ENCODE measurements at regions not wholly inside any gene's neighbourhood (a gene's known extent, or its start where the extent isn't known, plus 50 kb on each side); places are given as distances from the start of the nearest gene placed in this dataset.
A peak's percentile ranks its signal among the peaks of the same experiment; 100 is the strongest.
"Not testable (repeated sequence)": the region's sequence is repeated elsewhere in the genome, so short reads cannot be mapped to it uniquely, and the experiment has no call there.

GRCh38 chr1:55304229-55304740 is 89.1 kb upstream of the USP24 start:
- DNase-seq, result no peak

DNA sequence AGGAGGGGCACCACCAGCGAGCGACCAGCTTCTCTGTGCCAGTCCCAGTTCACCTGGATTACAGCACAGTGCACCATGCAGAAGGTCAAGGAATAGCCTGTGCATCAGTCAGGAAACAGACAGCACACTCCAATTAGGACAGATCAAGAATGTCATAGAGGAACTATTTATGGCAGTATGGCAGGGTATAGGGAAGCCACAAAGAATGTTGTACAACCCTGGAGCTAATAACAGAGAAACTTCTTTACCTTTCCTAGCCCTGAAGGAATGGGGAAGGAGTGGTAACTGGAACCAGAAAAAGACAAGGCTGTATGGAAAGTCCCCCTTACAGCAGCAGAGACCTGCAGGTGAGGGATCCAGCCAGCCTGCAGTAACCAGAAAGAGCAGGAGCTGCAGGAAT is 87.8 kb upstream of the USP24 start:
- no peak for DNase-seq

DNA sequence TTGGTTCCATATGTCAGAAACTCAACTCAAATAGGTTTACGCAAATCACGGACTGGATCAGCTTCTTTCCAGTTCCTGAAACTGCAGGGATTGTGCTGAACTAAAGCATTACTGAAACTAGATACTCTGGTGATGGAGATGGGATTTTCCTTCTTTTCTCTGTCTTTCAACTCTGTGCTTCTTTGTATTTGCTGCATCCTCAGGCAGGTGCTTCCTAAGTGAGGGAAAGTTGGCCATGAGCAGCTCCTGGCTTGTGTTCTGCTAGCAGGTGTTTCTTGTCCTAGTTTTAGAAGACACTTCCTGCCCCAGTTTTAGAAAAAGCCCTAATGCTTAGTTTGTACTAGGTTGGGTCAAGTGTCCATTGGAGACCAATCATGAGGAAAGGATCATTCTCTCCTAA is 86.7 kb upstream of the USP24 start:
- DNase-seq, result no peak

GRCh38 chr1:55300975-55301374 is 85.8 kb upstream of the USP24 start:
- no peak for DNase-seq

- DNase-seq, result no peak
Observed at GRCh38 chr1:55298167-55298894, 83.2 kb upstream of the USP24 start.

DNA sequence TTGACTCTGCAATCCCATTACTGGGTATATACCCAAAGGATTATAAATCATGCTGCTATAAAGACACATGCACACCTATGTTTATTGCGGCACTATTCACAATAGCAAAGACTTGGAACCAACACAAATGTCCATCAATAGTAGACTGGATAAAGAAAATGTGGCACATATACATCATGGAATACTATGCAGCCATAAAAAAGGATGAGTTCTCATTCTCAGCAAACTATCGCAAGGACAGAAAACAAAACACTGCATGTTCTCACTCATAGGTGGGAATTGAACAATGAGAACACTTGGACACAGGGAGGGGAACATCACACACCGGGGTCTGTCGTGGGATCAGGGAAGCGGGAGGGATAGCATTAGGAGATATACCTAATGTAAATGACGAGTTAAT is 81.1 kb upstream of the USP24 start:
- not testable (repeated sequence) for DNase-seq

DNA sequence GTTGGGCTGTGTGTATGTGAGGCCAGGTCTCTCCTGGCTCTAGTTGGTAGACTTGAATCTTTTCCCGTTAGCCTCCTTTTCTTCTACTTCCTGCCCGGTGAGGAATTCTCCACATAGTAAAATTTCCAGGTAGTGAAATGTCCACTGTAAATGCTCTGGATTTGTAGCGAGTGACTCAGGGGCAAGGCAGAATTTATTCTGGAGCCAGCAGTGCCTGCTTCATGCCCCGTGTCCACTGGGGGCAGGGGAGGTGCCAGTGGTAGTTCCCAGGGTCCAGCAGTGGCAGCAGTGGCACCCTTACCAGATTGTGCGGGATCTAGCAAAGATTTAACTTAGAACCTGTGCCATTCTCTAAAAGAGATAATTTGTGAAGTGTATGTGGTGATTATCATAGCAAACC is 74.5 kb upstream of the USP24 start:
- no peak for DNase-seq

GRCh38 chr1:55289042-55289441 is 73.9 kb upstream of the USP24 start:
- DNase-seq, result no peak

GRCh38 chr1:55288245-55288644 is 73.1 kb upstream of the USP24 start:
- no peak for DNase-seq

DNA sequence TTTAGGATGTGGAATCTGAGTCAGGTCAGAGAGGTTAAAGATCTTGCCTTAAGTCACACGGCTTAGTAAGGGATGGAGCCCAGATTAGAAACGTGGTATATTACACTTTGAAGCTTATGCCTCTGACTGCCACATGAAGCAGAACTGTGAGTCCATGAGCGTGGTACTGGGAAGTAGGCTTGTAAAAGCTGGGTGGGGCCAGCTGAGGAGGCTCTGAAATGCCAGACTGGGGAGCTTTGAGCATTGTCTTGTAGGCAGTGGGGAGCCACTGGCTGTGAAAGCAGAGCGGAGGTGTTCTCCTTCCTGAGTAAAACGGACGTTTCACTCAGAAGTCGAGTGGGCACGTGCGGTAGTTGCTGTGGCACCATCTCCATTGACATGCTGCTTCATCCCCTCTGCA is 72.6 kb upstream of the USP24 start:
- DNase-seq, result no peak

- DNase-seq, result no peak
Observed at GRCh38 chr1:55286856-55287602, 71.9 kb upstream of the USP24 start.

DNA sequence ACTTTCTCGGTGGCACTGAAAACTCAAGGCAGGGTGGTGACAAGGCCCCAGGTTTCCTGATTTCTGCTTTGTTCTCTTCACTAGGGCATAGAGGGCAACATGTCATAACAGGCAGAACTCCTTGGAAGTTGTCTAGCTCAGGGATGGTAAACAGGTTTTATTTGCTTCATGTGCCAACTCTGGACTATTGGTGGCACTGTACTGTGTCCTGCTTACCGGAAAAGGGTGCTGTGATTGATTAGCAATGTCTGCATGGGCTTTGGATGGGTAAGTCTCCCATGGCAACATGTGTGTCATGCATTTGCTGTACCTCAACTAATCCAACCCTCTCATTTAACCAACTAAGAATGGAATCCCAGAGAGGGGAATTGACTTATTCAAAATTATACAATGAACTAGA is 70.7 kb upstream of the USP24 start:
- DNase-seq, result no peak

DNA sequence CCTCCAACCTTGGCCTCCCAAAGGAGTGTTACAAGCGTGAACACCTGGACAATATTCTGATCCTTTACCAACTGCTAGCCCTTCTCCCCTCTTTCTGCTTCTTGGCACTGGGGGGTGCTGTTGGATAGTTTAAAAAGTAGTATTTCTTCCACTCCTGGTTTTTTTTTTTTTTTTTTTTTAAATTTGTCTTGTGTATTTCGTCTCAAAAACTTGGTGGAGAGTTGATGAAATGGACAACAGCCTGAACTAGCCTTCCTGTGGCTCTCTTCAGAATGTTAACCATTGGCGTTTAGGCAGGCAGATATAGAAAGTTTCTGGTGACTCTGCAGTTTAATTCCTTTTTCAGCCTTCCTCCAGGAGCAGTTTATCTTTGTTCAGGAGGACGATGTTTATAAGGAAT is 69.7 kb upstream of the USP24 start:
- peak; percentile 7 for DNase-seq

DNA sequence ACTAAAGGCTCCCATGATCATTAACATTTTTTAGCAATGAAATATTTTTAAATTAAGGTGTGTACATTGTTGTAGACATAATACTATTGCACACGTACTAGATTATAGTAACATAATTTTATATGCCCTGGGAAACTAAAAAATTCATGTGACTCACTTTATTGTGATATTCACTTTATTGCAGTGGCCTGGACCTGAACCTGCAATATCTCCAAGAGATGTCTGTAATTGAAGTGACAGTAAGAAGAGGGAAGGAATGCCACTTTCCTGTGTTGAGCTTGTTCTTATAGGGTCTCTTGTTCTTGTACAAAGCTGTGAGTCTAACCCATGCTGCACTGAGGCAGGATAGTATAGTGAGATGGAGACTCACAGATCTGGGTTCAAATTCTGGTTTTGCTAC is 66.9 kb upstream of the USP24 start:
- DNase-seq, result no peak

DNA sequence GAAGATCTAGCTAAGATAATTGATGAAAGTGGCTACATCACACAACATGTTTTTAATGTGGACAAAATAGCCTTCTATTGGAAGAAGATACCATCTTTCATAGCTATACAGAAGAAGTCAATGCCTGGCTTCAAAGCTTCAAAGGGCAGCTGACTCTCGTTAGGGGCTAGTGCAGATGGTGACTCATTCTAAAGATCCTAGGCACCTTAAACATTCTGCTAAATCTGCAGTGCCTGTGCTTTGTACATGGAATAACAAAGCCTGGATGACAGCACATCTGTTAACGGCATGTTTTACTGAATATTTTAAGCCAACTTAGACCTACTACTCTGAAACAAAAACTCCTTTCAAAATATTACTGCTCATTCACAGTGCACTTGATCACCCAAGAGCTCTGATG is 65.6 kb upstream of the USP24 start:
- DNase-seq, result no peak

- no peak for DNase-seq
Observed at GRCh38 chr1:55279627-55280026, 64.5 kb upstream of the USP24 start.

DNA sequence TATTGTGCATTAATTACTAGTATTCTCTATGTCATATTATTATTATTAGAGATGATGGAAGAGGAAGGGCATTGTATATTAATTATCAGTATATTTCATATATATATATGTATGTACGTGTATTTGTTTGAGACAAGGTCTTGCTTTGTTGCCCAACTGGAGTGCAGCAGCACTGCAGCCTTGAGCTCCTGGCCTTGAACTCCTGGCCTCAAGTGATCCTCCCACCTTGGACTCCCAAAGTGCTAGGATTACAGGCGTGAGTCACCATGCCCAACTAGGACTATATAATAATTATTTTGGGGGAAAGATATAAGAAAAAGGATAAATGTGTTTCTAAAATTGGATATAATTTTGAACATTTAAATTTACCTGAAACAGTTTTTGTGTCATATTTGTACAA is 63.2 kb upstream of the USP24 start:
- no peak for DNase-seq

DNA sequence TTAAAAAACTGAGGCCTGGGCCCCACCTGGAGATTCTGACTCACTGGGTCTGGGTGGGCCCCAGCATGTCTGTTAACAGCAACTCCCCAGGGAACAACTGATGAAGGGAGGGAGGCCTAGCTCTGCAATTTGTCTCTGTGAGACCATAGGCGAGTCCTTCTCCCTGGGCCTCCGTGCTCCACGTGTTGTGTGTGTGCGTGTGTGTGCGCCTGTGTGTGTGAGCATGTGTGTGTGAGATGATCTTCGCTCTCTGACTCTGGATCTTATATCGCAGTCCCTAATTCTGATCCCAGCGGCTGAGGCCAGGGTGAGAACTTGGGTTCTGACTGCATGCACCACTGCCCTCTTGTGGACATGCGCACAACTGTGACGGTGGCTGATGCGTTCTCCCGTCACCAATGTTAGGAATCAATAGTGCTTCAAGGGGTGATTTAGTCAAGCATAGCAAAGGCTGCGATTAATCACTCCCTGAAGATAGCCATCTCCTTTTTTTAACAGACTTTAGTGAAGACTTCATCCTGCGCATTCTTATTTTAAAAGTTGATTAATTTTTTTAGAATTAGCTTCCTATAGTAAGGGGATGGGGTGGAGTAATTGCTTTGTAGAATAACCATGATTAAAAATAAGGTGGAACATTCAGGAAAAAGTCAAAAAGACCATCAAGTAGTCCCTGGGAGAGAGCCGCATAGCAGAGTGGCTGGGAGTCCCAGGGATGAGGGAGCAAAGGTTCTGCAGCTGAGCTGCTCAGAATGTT is 62.4 kb upstream of the USP24 start:
- DNase-seq, result peak; percentile 71

GRCh38 chr1:55276671-55277376 is 61.7 kb upstream of the USP24 start:
- no peak for DNase-seq

DNA sequence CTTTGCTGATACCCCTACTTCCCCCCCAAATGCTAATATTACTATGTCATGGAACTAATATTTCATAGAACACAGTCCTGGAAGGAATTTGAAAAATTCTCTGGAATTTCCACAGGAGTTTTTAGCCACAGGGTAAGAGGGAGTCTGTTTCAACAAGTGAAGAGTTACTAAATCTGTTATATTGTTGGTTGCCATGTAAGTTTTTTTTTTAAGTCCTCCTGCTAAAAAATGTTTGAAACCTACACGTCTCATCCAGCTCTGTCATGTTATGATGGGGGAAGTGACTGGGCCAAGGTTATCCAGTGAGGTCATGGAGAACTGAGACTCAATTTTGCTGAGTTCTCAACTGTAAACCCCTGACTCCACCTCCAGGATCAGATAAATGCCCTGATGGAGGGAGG is 60.8 kb upstream of the USP24 start:
- DNase-seq, result no peak

GRCh38 chr1:55275151-55275748 is 60.1 kb upstream of the USP24 start:
- DNase-seq, result no peak

DNA sequence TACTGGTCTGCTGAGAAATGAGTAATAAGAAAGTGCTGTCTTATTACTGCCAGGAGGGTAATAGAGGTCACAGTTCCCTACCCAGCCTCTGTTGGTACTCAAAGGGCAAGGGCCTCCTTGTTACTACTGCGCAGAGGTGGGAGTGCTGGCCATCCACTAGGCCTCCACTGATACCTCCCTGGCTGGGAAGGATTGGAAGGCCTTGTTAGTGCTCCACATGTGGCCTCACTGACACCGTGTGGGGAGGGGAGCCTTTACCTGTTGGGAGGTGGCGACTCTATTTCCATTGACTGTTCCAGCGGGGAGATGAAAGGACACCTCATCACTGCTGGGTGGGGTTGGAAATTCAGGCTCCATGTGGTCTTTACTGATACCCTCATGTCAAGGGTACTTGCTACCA is 57.8 kb upstream of the USP24 start:
- DNase-seq, result no peak
